Liver (tissue), 8 donors: ENCODE measurements at regions not wholly inside any gene's neighbourhood (a gene's known extent, or its start where the extent isn't known, plus 50 kb on each side); places are given as distances from the start of the nearest gene placed in this dataset.

ENCODE experiments used
- DNase-seq: peaks from one replicate; pipeline ENCODE4 v3.0.0-alpha.2; 2017; ENCODE audit warnings: low spot score
- H3K27ac ChIP-seq, 2 donors: one replicate each; pipeline ENCODE4 v1.7.0; 2013; ENCODE audit warnings: inconsistent platforms in 2 of 2, low read length in 2 of 2, control low read depth in 1 of 2, low read depth in 1 of 2, mild to moderate bottlenecking in 1 of 2
- H3K27me3 ChIP-seq, 4 donors: one replicate each; pipeline versions ENCODE4 v1.6.1 to v1.7.0; 2013; ENCODE audit warnings: low read length in 3 of 4, inconsistent platforms in 1 of 4, mild to moderate bottlenecking in 1 of 4, moderate library complexity in 1 of 4; ENCODE audit not compliant: control insufficient read depth in 4 of 4, insufficient read depth in 4 of 4
- H3K36me3 ChIP-seq, 4 donors: one replicate each; pipeline versions ENCODE4 v1.6.1 to v1.7.0; 2013; ENCODE audit warnings: low read length in 3 of 4, mild to moderate bottlenecking in 3 of 4, low read depth in 1 of 4, moderate library complexity in 1 of 4; ENCODE audit not compliant: control insufficient read depth in 4 of 4, insufficient read depth in 3 of 4
- H3K4me1 ChIP-seq, 4 donors: one replicate each; pipeline versions ENCODE4 v1.6.1 to v1.7.0; 2013; ENCODE audit warnings: low read length in 3 of 4, mild to moderate bottlenecking in 3 of 4, moderate library complexity in 1 of 4; ENCODE audit not compliant: control insufficient read depth in 4 of 4, insufficient read depth in 4 of 4
- H3K4me3 ChIP-seq, 3 donors: one replicate each; pipeline versions ENCODE4 v1.6.1 to v1.7.0; 2013; ENCODE audit warnings: low read length in 3 of 3, control low read depth in 1 of 3, low read depth in 1 of 3, mild to moderate bottlenecking in 1 of 3
- H3K9ac ChIP-seq, 2 donors: one replicate each; pipeline ENCODE4 v1.7.0; 2013; ENCODE audit warnings: low read length in 2 of 2, mild to moderate bottlenecking in 2 of 2, moderate library complexity in 2 of 2, control low read depth in 1 of 2, low read depth in 1 of 2
- H3K9me3 ChIP-seq, 4 donors: one replicate each; pipeline versions ENCODE4 v1.6.1 to v1.7.0; 2013; ENCODE audit warnings: low read length in 3 of 4; ENCODE audit not compliant: control insufficient read depth in 4 of 4
- ATF3 ChIP-seq: IDR thresholded peaks from 2 replicates; pipeline ENCODE4 v1.6.1; 2016; ENCODE audit warnings: antibody characterized with exemption
- CTCF ChIP-seq: fragments of 150-350 bp; IDR thresholded peaks from 2 replicates; pipeline ENCODE4 v1.5.1; 2017; ENCODE audit warnings: improper control_type of control experiment, low read depth, low read length; ENCODE audit not compliant: missing input control
- EGR1 ChIP-seq, 2 donors: IDR thresholded peaks; 2 replicates each; pipeline ENCODE4 v1.6.1; 2016 to 2018; ENCODE audit warnings: antibody characterized with exemption in 2 of 2, low read depth in 2 of 2
- FOXA1 ChIP-seq: IDR thresholded peaks from 2 replicates; pipeline ENCODE4 v1.6.1; 2016; ENCODE audit warnings: antibody characterized with exemption
- FOXA2 ChIP-seq: IDR thresholded peaks from 2 replicates; pipeline ENCODE4 v1.6.1; 2016; ENCODE audit warnings: antibody characterized with exemption
- HNF4A ChIP-seq, 2 donors: conservative IDR thresholded peaks; 2 replicates each; pipeline ENCODE4 v1.6.1; 2016; ENCODE audit warnings: antibody characterized with exemption in 2 of 2, mild to moderate bottlenecking in 2 of 2
- HNF4G ChIP-seq: IDR thresholded peaks from 2 replicates; pipeline ENCODE4 v1.6.1; 2016; ENCODE audit warnings: antibody characterized with exemption
- JUND ChIP-seq, 2 donors: IDR thresholded peaks; 2 replicates each; pipeline ENCODE4 v1.6.1; 2016; ENCODE audit warnings: antibody characterized with exemption in 2 of 2
- MAX ChIP-seq: IDR thresholded peaks from 2 replicates; pipeline ENCODE4 v1.6.1; 2016; ENCODE audit warnings: antibody characterized with exemption
- NR2F2 ChIP-seq: IDR thresholded peaks from 2 replicates; pipeline ENCODE4 v1.6.1; 2016; ENCODE audit warnings: antibody characterized with exemption
- RAD21 ChIP-seq, 2 donors: IDR thresholded peaks; 2 replicates each; pipeline ENCODE4 v1.6.1; 2016; ENCODE audit warnings: antibody characterized with exemption in 2 of 2, mild to moderate bottlenecking in 2 of 2
- REST ChIP-seq: IDR thresholded peaks from 2 replicates; pipeline ENCODE4 v1.6.1; 2016; ENCODE audit warnings: antibody characterized with exemption, mild to moderate bottlenecking
- RXRA ChIP-seq, 2 donors: IDR thresholded peaks; 2 replicates each; pipeline ENCODE4 v1.6.1; 2017 to 2018; ENCODE audit warnings: antibody characterized with exemption in 2 of 2, mild to moderate bottlenecking in 1 of 2
- SP1 ChIP-seq: IDR thresholded peaks from 2 replicates; pipeline ENCODE4 v1.6.1; 2018; ENCODE audit warnings: antibody characterized with exemption, mild to moderate bottlenecking
- TAF1 ChIP-seq: conservative IDR thresholded peaks from 2 replicates; pipeline ENCODE4 v1.6.1; 2016; ENCODE audit warnings: antibody characterized with exemption, mild to moderate bottlenecking
- YY1 ChIP-seq: IDR thresholded peaks from 2 replicates; pipeline ENCODE4 v1.6.1; 2016; ENCODE audit warnings: antibody characterized with exemption, mild to moderate bottlenecking
- ZBTB33 ChIP-seq: IDR thresholded peaks from 2 replicates; pipeline ENCODE4 v1.6.1; 2016; ENCODE audit warnings: antibody characterized with exemption
- WGBS: extraction: QIAGEN DNeasy Blood & Tissue Kit; methylation state at CpG from one replicate; pipeline ENCODE4 v1.1.7; 2013; 5-methylcytosine and 5-hydroxymethylcytosine counted together
- donor health status: healthy.
- donor health status: healthy.
- donor health status: healthy.
- donor health status: healthy.
- donor health status: healthy.

GRCh38 chr2:190820416-190820815 lies 60.2 kb upstream of the GLS start:
- Histone ChIP-seq H3K9ac (no peak overlapping the region), H3K4me1 (no peaks in the 10 kb centered on the region), H3K9me3 (peaks cover 0 to 2% (median 0%) of the 10 kb centered on the region in 4 donors), H3K27me3 (no peaks in the 10 kb centered on the region), H3K4me3 (no peak overlapping the region), H3K27ac (no peak overlapping the region), H3K36me3 (no peaks in the 10 kb centered on the region)
- WGBS: 72% methylated on average over 1 of the region's 1 CpG
- no peak for DNase-seq
- TF ChIP-seq HNF4A (conservative IDR thresholded peaks at IDR 0.05) (no peak), HNF4G (no peak), MAX (no peak), EGR1 (IDR thresholded peaks at IDR 0.05; ENCODE audit: low read depth in 2 of 2) (no peak), ZBTB33 (no peak), TAF1 (no peak), ATF3 (no peak), RXRA (IDR thresholded peaks at IDR 0.05) (no peak), REST (no peak), YY1 (no peak), FOXA1 (no peak)

- DNase-seq: no peak
- Histone ChIP-seq H3K9ac (no peak overlapping the region), H3K4me1 (no peaks in the 10 kb centered on the region), H3K27me3 (no peaks in the 10 kb centered on the region), H3K27ac (no peak overlapping the region), H3K9me3 (peaks cover 0 to 2% (median 0%) of the 10 kb centered on the region in 4 donors), H3K4me3 (no peak overlapping the region), H3K36me3 (no peaks in the 10 kb centered on the region)
- WGBS: 92% methylated on average over 1 of the region's 1 CpG
- TF ChIP-seq ZBTB33 (no peak), NR2F2 (no peak), RXRA (IDR thresholded peaks at IDR 0.05) (no peak), EGR1 (IDR thresholded peaks at IDR 0.05; ENCODE audit: low read depth in 2 of 2) (no peak), JUND (IDR thresholded peaks at IDR 0.05) (no peak), MAX (no peak), RAD21 (IDR thresholded peaks at IDR 0.05) (no peak), SP1 (no peak), HNF4A (conservative IDR thresholded peaks at IDR 0.05) (no peak), ATF3 (no peak), CTCF (no peak), FOXA1 (no peak), FOXA2 (no peak), HNF4G (no peak), YY1 (no peak), REST (no peak)
Measured at GRCh38 chr2:190822043-190822442, 58.6 kb upstream of the GLS start.
